Peyer's patch (tissue), 4 donors: ENCODE measurements at regions not wholly inside any gene's neighbourhood (a gene's known extent, or its start where the extent isn't known, plus 50 kb on each side); places are given as distances from the start of the nearest gene placed in this dataset.

Experiments
- DNase-seq, 3 donors: peaks; one replicate each; pipeline ENCODE4 v3.0.0-alpha.2; 2017 to 2019
- H3K27ac ChIP-seq, 4 donors: fragments of 200-600 bp; sonication (generic); one replicate each; pipeline ENCODE4 v1.5.1; 2016 to 2019
- H3K27me3 ChIP-seq, 2 donors: fragments of 200-600 bp; sonication (generic); one replicate each; pipeline ENCODE4 v1.5.1; 2019
- H3K36me3 ChIP-seq, 3 donors: fragments of 200-600 bp; sonication (generic); one replicate each; pipeline ENCODE4 v1.5.1; 2016 to 2019
- H3K4me1 ChIP-seq, 4 donors: fragments of 200-600 bp; sonication (generic); one replicate each; pipeline ENCODE4 v1.5.1; 2016 to 2019
- H3K4me3 ChIP-seq, 4 donors: fragments of 200-600 bp; sonication (generic); 1 replicate in 3 of 4; 2 replicates in 1 of 4; pipeline ENCODE4 v1.5.1; 2016 to 2019; ENCODE audit warnings: mild to moderate bottlenecking in 1 of 4
- H3K9me3 ChIP-seq, 4 donors: fragments of 200-600 bp; sonication (generic); one replicate each; pipeline ENCODE4 v1.5.1; 2016 to 2019; ENCODE audit warnings: mild to moderate bottlenecking in 1 of 4
- CTCF ChIP-seq, 6 experiments: fragments of 450-650 bp in 4 of 6; fragments of 200-600 bp in 2 of 6; sonication (generic) in 1 of 6; IDR thresholded peaks; one replicate each; pipeline ENCODE4 v1.5.1; 2017 to 2019; ENCODE audit warnings: antibody characterized with exemption in 6 of 6, mild to moderate bottlenecking in 3 of 6, moderate library complexity in 1 of 6
- POLR2A ChIP-seq, 2 donors: fragments of 450-650 bp; IDR thresholded peaks; one replicate each; pipeline ENCODE4 v1.5.1; 2017; ENCODE audit warnings: antibody characterized with exemption in 2 of 2, mild to moderate bottlenecking in 2 of 2, moderate library complexity in 2 of 2

DNA sequence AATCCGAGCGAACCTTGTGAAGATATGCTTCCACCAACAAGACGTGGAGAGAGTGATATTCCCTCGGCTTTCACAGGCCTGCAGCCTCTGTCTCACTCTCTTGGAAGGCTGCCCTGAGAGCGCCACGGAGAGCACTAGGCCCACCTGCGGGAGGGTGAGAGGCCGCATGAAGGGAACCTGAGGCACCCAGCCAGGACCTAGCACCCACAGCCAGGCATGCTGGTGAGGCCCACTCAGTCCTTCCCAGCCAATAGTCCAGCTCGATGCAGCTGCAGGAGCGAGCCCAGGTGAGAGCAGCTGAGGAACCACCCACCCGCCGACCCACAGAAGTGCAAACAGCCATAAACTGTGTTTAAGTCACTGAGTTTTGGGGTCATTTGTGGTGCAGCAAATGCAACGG, 227.2 kb downstream of the QKI start:
- no peak for DNase-seq
- H3K4me1 ChIP-seq, result no peaks in the 10 kb centered on the region
- H3K4me3 ChIP-seq, result no peak overlapping the region
- H3K9me3 ChIP-seq, result no peaks in the 10 kb centered on the region
- no peak overlapping the region for H3K27ac ChIP-seq
- no peak for TF ChIP-seq POLR2A (IDR thresholded peaks at IDR 0.05)
- no peak for TF ChIP-seq CTCF (IDR thresholded peaks at IDR 0.05)
- H3K36me3 ChIP-seq, result no peaks in the 10 kb centered on the region
- H3K27me3 ChIP-seq, result no peaks in the 10 kb centered on the region

DNA sequence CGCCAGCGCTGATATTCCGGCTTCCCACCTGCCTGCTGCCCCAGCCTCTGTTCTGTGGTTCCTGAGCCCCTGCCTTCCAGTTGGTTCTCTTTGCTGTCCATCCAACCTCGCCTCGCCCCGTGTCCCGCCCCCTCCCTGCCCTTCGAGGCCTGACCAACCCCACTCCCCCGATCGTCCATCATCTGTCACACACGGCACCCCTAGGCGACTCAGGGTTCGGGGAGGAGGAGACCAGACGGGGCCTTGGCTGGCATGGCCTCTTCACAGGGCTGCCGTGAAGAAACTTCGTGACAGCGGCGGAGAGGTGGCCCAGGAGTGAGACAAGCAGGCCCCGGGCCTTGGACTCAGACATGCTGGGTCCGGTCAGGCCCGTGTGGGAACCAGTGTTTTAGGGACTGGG, 226.1 kb downstream of the QKI start:
- Histone ChIP-seq H3K27me3 (no peaks in the 10 kb centered on the region), H3K4me1 (no peaks in the 10 kb centered on the region), H3K36me3 (no peaks in the 10 kb centered on the region), H3K9me3 (no peaks in the 10 kb centered on the region), H3K4me3 (no peak overlapping the region), H3K27ac (no peak overlapping the region)
- TF ChIP-seq CTCF (IDR thresholded peaks at IDR 0.05) (no peak), POLR2A (IDR thresholded peaks at IDR 0.05) (no peak)
- DNase-seq, result no peak

GRCh38 chr6:163637524-163637923, 223.0 kb downstream of the QKI start:
- TF ChIP-seq CTCF (IDR thresholded peaks at IDR 0.05) (no peak), POLR2A (IDR thresholded peaks at IDR 0.05) (no peak)
- H3K36me3 ChIP-seq, result no peaks in the 10 kb centered on the region
- H3K27me3 ChIP-seq, result no peaks in the 10 kb centered on the region
- H3K4me1 ChIP-seq, result no peaks in the 10 kb centered on the region
- no peak overlapping the region for H3K27ac ChIP-seq
- no peak for DNase-seq
- H3K9me3 ChIP-seq, result no peaks in the 10 kb centered on the region
- H3K4me3 ChIP-seq, result no peak overlapping the region

DNA sequence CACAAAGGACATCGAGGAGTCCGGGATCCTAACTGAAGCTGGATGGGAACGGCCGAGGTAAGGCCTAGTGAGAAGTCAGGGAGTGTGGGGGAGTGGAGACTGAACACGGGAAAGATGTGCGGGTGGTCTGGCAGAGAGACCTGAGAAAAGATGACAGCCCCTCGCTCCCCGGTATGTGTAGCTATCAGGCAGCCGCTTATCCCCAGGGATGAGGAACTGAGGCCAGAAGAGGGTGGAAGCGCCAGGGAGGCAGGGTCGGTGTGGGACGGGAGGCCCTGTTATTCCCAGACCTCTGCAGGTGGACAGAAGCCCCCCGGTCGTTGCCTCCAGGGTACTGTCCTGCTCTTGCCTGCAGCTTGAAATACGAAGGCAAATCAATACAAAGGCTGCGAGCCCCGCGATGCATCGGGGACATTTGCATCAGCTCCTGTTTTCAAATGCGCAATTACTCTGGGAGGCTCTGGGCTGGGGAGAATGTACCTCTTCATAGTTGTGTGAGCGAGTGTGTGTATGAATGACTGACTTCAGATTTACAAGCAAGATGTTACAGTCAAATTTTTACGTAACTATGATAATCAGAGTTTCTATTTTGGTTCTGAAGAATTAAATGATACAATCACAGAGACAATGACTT, 221.3 kb downstream of the QKI start:
- no peak for TF ChIP-seq CTCF (IDR thresholded peaks at IDR 0.05)
- TF ChIP-seq POLR2A (IDR thresholded peaks at IDR 0.05), result no peak
- DNase-seq, result no peak
- Histone ChIP-seq H3K4me1 (no peaks in the 10 kb centered on the region), H3K4me3 (no peak overlapping the region), H3K27me3 (no peaks in the 10 kb centered on the region), H3K9me3 (peaks cover 0 to 4% (median 0%) of the 10 kb centered on the region in 4 donors), H3K36me3 (no peaks in the 10 kb centered on the region), H3K27ac (no peak overlapping the region)

DNA sequence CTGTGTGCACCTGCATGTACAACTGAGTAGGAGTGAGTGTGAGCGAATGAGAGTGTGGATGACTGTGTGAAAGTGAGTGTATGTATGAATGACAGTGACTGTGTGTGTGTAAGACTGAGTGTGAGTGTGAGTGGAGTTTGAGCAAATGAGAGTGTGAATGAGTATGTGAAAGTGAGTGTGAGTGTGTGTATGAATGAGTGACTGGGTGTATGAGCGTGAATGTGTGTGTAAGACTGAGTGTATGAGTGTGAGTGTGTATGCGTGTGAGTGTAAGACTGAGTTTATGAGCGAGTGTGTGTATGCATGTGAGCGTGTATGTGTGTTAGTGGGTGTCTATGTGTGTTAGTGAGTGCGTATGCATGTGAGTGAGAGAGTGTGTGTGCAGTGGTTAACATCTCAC, 220.8 kb downstream of the QKI start:
- Histone ChIP-seq H3K27me3 (no peaks in the 10 kb centered on the region), H3K4me1 (no peaks in the 10 kb centered on the region), H3K9me3 (peaks cover 0 to 8% (median 0%) of the 10 kb centered on the region in 4 donors), H3K4me3 (no peak overlapping the region), H3K27ac (no peak overlapping the region), H3K36me3 (no peaks in the 10 kb centered on the region)
- no peak for DNase-seq
- TF ChIP-seq POLR2A (IDR thresholded peaks at IDR 0.05) (no peak), CTCF (IDR thresholded peaks at IDR 0.05) (no peak)
